CD4-positive, alpha-beta T cell treated with Interleukin-1 beta for 1 hour (primary cell): ENCODE measurements at regions not wholly inside any gene's neighbourhood (a gene's known extent, or its start where the extent isn't known, plus 50 kb on each side); places are given as distances from the start of the nearest gene placed in this dataset.

Experiments
- DNase-seq, 2 donors: peaks; one replicate each; pipeline ENCODE4 v3.0.0-alpha.2; 2020 to 2022

DNA sequence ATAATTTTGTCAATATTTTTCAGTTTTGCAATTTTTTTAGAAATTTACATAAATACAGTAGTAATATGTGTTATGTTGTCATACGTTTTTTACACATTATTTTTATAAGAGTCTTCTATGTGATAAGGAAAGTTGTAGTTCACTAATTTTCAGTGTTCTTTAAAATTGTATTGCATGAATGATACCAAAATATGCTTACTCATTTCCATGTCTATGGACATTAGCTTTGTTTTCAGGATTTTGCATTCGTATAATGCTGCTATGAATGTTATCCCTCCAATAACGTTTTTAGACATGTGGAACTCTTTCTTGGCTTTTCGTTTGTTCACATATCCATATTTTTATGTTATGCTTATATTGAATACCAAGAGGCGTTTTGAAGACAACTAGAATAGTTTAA lies 260.0 kb downstream of the ARL4A start:
- no peak for DNase-seq

GRCh38 chr7:12949060-12949931 lies 261.9 kb downstream of the ARL4A start:
- DNase-seq = no peak

DNA sequence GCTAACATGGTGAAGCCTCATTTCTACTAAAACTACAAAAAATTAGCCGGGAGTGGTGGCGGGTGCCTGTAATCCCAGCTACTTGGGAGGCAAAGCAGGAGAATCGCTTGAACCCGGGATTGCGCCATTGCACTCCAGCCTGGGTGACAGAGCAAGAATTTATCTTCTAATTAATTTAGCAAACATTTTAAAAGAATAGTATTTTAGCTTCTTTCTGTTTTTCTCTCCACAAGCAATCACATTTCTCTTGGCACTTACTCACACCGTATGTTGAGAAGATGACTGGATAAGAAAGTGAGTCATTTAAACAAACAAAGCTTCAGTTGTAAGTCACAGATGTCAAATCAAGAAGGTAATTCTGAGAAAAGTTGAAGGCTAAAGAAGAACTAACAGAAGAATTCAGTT lies 264.0 kb downstream of the ARL4A start:
- DNase-seq = no peak

DNA sequence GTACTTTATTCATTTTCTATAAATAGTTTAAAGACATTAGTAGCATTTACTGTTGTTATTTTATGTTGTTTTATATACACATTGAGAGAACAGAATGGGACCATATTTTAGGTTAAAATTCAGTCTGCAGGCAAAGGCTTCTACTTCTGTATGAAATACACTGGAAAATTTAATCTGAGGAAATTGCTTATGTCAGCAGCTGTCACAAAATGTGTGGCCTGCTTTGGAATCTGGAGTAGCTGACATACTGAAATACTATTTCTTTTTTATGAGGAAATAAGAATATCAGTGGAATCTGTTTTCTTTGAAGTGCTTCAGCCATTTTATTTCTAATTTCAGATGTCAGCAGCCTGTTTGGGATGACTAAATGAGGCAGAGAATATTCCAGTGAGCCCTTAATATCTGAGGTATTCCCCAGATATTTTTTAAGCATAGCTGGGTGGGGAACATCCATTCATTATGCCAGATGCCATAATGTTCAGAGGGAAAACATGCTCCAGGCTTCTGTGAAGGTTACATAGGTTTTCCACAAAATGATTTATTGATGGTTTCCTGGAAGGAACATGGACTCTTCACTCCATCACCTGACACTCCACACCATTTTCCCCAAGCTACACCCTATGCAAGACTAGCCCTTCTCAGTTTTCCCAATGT lies 267.1 kb downstream of the ARL4A start:
- DNase-seq = no peak

- DNase-seq = no peak
Measured at GRCh38 chr7:12957487-12957886, 270.1 kb downstream of the ARL4A start.

- DNase-seq = no peak
Measured at GRCh38 chr7:12961910-12962480, 274.6 kb downstream of the ARL4A start.

DNA sequence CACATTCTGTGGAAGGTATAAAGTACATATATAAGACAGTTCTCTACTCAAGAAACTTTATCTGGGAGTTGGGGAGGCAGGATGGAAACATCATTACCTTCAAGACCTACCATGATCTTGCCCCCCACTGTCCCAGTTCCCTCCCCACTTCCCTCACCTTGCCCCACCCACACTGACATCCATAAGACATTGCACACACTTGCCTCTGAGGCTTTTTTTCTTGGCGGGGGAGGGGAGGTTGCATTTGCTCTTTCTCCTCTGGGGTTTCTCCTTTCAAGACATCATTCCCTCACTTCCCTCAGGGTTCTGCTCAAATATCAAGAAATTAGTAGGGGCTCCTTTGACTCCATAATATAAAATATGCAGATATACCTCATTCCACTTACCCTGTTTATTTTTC lies 276.0 kb downstream of the ARL4A start:
- DNase-seq = no peak

- no peak for DNase-seq
Measured at GRCh38 chr7:12964836-12965235, 277.4 kb downstream of the ARL4A start.

DNA sequence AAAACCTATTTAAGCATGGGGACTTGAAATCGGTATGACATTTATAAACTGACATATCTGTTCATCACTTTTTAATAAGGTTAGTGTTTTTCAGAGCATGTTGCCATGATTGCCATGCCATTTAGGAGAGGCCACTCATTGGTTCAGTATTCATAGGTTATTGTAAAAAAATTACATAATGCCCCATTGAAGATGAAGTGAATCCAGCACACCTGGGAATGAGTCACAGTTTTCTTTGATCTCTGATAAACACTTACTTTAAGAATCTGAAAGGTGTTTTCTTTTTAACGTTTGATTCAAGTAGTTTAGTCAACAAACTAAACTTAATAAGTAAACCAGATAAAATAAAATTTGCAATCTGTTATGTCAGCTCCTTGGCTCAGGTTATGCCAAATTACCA lies 278.3 kb downstream of the ARL4A start:
- no peak for DNase-seq

GRCh38 chr7:12967322-12967721 lies 279.9 kb downstream of the ARL4A start:
- no peak for DNase-seq

DNA sequence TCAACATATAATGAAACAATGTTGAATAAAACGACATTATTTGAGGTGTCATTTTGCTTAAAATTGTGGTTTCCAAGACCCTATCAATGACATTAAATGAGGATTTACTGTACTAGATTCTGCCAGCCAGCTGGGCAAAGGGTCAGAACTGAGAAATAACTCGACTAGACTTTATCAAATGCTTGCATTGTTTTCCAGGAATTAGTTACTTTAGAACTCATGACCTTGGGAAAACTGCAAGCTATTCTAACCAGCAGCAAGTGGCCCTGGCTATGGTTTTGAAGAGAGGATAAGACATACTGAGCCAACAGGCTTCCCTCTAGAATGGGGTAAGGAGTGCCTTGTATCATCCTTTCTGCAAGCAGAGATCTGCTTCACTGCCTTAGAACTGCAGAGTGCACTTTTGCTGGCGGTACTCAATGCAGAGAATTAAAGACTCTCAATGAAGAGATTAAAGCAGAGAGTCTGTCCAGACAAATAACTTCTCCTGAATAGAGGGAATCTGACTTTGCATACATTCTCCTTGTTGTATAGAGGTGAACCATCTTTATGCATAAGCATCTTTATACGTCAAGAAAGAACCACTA lies 281.5 kb downstream of the ARL4A start:
- DNase-seq = no peak

GRCh38 chr7:12970626-12971025 lies 283.2 kb downstream of the ARL4A start:
- no peak for DNase-seq

DNA sequence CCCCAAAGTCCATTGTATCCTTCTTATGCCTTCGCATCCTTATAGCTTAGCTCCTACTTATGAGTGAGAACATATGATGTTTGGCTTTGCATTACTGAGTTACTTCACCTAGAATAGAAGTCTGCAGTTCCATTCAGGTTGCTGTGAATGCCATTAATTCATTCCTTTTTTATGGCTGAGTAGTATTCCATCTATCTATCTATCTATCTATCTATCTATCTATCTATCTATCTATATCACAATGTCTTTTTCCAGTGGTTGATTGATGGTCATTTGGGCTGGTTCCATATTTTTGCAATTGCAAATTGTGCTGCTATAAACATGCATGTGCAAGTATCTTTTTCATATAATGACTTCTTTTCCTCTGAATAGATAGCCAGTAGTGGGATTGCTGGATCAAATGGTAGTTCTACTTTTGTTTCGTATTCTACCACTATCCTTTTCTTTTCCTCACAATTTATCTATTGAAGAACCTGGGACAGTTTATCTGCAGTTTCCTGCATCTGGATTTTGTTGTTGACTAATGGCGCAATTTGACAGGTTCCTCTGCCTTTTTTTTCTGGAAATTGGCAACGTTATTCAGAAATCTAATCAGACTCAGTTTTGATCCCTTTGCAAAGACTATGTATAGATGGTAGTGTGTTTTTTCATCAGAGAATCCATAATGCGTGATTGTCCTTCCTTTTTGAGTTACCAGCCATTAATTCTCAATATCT lies 287.2 kb downstream of the ARL4A start:
- DNase-seq = no peak

GRCh38 chr7:12975412-12975811 lies 288.0 kb downstream of the ARL4A start:
- no peak for DNase-seq

GRCh38 chr7:12979181-12979580 lies 291.7 kb downstream of the ARL4A start:
- no peak for DNase-seq

DNA sequence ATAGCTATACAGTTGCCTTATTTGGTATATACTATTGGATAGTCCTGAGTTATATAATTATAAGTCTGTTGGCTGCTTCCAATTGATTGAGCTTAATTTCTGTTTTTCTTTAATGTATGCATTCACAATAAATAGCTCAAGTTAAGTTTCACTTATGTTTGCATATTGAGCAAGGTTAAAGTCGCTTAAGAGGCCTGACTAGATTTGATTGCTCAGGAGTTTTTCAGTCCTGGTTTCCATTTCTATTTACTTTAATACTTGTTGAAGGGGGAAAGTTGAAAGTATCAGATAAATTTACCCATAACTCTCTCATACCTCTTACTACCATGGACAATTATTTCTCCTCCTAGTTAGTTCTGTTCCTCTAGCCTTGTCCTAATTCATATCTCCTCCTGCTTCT lies 294.7 kb downstream of the ARL4A start:
- DNase-seq = no peak

- no peak for DNase-seq
Measured at GRCh38 chr7:12984117-12984516, 296.7 kb downstream of the ARL4A start.

GRCh38 chr7:12985228-12985627 lies 297.8 kb downstream of the ARL4A start:
- DNase-seq = no peak

DNA sequence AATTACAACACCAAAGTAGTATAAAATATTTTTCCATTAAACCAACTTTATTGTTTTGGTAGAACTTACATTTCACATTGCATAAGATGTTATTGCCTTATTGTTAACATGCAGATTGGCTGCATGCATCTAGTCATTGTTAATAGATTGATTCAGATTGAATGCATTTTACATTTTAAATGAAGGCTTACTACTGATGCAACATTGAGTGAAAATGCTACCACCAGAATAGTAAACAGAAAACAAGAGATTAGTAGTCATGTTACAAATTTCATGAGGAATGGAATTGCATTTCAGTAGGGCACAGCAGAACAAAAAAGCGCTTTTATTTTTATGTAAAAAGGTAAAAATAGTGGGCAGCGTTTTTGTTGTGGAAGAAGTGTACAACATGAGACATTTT lies 298.3 kb downstream of the ARL4A start:
- no peak for DNase-seq

DNA sequence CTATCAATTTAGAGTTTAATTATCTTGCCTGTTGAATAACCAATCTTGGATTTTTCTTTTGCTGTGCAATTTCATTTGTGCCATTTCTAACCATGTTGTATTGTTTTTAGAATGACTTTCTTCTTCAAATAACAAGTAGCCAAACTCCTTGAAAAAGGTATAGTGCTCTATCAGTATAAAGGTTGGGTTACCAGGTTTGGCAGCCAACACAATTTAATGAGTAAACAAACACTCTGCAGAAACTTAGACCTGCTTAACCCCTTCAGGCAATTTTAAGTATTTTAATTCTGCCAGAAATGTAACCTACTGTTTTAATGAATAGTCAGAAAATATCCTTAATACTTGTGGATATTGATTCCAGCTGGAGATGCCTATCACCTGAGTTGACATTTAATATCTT lies 299.8 kb downstream of the ARL4A start:
- no peak for DNase-seq

DNA sequence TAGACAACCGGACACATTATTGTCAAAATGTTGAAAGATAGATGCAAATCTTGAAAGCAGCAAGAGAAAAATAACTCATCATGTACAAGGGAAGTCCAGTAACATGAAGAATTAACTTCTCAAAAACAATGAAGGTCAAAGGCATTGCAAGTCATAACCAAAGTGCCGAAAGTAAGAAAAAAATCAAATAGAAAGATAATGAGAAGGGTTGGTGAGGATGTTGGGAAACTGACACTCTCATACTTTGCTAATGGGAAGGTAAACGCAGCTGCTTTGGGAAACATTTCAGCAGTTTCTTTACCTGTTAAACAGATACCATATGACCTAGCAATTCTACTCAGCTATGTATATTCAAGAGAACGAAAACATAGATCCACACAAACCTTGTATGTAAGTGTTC lies 303.0 kb downstream of the ARL4A start:
- DNase-seq = no peak

DNA sequence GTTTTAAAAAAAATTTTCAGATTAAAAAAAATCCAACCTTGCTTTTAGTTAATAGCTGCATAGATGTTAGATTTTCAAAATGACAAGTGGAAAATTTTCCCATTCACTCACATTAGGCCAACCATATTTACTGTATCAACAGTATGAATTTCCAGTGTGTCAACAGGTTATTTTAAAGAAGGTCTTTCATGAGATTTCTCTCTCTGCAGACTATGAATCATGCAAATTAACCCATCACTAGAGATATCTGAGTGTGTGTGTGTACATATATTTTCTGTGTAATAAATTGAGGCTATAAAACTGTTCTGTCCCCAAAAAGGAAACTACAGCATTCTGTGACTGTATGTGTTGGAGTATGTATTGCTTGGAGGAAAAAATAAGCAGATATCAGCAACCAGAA lies 305.6 kb downstream of the ARL4A start:
- no peak for DNase-seq

DNA sequence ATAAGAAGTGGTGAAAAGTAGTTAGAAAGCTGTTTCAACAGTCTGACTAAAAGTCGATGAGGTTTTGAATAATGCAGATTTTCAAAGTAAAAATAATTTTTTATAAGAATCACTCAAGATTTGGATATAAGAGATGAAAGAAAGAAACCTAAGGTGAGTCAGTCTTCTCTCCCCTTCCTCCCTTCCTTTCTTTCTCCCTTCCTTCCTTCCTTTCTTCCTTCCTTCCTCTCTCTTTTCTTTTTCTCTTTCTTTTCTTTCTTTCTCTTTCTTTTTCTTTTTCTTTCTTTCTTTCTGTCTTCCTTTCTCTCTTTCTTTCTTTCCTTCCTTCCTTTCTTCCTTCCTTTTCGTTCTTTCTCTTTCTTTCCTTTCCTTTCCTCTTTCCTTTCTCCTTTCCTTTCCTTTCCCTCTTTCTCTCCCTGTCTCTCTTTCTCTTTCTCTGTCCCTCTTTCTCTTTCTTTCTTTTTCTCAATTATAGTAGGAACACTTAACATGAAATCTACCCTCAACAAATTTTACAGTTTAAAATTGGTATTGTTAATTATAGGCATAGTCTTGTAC lies 308.6 kb downstream of the ARL4A start:
- DNase-seq = no peak
